GM21528 (cell line): ENCODE measurements at regions not wholly inside any gene's neighbourhood (a gene's known extent, or its start where the extent isn't known, plus 50 kb on each side); places are given as distances from the start of the nearest gene placed in this dataset.

Experiments
- ATAC-seq: cut with Tn5 transposase; IDR thresholded peaks from one replicate; pipeline ENCODE4 v1.9.1; 2021; ENCODE audit warnings: mild to moderate bottlenecking, moderate library complexity; ENCODE audit not compliant: unreplicated experiment, low FRiP score

DNA sequence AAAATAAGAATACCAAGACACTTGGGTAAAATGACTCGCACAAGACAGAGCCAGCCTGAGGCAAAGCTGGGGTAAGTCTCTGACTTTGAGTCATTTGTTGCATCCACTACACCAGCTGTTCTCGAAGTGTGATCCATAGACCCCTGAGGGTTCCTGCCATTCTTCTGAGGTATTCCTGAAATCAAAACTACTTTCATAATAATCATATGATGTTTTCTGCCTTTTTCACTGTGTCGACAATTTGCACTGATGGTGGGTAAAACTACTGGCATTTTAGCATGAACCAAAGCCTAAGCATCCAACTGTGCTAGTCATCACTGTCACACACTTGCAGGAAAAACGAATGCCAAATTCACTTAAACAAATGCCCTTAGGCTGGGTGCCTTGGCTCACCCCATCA lies 135.5 kb upstream of the FUT8 start:
- no peak for ATAC-seq

DNA sequence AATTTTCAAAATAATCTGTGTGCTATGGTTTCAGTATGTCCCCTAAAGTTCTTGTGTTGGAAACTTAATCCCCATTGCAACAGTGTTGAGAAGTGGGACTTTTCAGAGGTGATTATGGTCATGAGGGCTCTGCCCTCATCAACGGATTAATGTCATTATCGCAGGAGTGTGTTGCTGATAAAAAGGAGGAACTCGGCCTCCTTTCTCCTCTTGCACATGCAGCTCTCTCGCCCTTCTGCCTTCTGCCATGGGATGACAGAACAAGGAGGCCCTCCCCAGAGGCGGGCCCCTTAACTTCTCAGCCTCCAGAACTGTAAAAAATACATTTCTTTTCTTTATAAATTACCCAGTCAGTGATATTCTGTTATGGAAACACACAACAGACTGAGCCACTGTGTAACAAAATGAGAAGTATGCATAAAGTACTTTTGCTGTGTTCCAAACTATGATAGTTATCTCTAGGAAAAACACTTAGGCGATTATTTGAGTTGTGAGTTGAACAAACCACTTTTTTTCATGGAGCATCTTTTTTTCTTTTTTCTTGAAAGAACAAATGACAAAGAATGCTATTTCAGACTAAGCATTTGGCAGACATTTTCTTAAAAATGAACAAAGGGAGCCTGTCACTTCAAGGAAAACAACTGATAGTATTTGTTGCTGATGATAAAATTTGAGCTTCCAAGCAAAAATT lies 134.8 kb upstream of the FUT8 start:
- no peak for ATAC-seq

DNA sequence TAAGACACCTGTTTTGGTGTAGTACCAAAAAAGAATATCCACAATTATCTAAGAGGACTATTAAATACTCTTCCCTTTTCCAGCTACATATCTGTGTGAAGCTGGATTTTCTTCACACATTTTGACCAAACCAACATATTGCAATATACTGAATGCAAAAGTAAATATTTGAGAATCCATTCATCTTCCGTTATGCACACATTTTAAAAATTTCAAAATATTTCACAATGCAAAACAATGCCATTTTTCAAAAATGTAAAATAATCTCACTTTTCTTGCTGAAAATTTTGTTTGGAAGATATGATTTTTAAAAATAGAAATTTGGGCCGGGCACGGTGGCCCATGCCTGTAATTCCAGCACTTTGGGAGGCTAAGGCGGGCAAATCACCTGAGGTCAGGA lies 133.9 kb upstream of the FUT8 start:
- ATAC-seq = no peak

DNA sequence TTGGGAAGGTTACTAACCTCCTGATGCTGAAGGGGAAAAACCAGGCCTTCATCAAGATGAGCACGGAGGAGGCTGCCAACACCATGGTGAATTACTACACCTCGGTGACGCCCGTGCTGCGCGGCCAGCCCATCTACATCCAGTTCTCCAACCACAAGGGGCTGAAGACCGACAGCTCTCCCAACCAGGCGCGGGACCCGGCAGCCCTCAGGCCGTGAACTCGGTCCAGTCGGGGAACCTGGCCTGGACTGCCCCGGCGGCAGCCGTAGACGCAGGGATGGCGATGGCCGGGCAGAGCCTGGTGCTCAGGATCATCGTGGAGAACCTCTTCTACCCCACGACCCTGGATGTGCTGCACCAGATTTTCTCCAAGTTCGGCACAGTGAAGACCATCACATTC lies 133.0 kb upstream of the FUT8 start:
- no peak for ATAC-seq

DNA sequence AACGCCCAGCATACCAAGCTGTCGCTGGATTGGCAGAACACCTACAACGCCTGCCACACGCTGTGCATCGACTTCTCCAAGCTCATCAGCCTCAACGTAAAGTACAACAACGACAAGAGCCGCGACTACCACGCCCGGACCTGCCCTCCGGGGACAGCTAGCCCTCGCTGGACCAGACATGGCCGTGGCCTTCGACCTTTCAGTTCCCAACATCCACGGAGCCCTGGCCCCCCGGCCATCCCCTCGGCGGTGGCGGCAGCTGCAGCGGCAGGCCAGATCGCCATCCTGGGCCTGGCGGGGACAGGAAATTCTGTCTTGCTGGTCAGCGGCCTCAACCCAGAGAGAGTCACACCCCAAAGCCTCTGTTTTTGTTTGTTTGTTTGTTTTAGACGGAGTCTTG lies 132.6 kb upstream of the FUT8 start:
- no peak for ATAC-seq

DNA sequence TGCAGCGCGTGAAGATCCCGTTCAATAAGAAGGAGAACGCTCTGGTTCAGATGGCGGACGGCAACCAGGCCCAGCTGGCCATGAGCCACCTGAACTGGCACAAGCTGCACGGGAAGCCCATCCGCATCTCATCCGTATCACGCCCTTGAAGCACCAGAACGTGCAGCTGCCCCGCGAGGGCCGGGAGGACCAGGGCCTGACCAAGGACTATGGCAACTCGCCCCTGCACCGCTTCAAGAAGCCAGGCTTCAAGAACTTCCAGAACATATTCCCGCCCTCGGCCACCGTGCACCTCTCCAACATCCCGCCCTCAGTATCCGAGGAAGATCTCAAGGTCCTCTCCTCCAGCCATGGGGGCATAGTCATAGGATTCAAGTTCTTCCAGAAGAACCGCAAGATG lies 131.9 kb upstream of the FUT8 start:
- ATAC-seq = no peak

DNA sequence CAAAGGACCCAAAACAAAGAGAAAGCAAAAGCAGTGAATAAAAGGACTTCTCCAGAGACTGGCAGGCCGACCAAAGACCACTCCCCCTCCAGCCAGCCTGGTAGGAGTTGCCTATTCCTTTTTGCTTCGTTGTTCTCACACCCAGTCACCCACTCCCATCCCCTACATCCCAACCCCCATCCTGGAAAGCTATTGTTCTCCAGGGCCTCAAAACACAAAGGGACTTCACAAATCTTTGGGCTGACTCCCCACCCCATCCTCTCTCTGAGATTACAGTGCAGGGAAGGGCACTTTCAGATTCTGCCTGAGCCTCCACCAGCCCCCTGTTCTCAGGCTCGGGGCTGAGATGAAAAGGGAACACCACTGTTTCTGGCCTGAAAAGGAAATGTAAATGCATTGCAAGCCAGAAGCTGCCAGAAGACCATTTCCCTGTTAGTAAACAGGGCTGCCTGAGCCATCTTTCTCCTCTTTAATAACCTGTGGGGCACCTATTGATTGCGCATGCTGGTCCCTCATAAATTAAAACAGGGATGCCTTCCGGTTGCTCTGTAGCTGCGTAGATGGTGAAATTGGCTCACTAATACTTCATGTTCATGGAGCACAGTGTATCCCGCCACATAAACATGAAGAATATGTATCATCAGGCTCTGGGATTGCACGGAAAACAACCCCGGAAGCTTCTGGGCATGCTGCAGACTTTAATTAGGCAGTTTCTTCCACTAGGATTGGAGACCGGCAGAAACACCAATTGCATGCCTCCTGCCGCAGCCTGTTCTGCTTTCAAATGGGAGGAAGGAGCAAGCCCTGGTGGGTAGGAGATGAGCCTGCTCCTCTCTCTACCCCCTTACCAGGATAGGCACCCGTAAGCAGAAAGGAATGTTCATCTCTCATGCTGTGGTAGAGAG lies 130.3 kb upstream of the FUT8 start:
- no peak for ATAC-seq

DNA sequence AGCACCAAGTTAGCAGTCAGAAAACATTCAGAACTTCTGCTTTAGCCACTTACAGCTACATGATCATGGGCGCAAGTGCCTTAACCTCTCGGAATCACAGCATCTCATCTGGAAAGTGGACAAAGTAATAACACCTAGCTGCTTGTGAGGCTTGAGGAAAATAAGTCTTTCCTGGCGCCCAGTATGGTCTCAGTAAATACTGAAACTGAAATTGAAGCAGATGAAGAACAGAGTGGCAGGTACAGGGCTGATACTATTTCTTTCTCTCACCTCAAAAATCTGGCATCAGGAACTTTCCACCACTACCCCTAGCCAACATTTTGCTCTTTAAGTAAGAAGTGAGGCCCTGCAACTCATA lies 129.7 kb upstream of the FUT8 start:
- ATAC-seq = no peak

DNA sequence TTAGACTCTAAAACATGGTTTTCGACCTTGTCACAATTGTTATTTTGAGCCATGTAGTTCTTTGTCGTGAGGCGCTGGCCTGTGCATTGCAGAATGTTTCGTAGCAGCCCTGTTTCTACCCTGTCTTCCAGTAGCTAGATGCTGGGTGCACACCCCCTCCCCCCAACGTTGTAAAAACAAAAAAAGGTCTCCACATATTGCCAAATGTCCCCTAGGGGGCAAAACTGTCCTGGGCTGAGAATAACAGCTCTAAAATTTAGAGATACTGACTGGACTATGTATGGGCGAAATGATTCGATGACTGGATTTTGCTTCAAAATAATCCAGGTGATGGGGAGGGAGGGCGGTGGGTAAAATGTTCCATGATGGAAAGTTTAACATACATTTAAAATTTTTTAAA lies 126.1 kb upstream of the FUT8 start:
- ATAC-seq = no peak

DNA sequence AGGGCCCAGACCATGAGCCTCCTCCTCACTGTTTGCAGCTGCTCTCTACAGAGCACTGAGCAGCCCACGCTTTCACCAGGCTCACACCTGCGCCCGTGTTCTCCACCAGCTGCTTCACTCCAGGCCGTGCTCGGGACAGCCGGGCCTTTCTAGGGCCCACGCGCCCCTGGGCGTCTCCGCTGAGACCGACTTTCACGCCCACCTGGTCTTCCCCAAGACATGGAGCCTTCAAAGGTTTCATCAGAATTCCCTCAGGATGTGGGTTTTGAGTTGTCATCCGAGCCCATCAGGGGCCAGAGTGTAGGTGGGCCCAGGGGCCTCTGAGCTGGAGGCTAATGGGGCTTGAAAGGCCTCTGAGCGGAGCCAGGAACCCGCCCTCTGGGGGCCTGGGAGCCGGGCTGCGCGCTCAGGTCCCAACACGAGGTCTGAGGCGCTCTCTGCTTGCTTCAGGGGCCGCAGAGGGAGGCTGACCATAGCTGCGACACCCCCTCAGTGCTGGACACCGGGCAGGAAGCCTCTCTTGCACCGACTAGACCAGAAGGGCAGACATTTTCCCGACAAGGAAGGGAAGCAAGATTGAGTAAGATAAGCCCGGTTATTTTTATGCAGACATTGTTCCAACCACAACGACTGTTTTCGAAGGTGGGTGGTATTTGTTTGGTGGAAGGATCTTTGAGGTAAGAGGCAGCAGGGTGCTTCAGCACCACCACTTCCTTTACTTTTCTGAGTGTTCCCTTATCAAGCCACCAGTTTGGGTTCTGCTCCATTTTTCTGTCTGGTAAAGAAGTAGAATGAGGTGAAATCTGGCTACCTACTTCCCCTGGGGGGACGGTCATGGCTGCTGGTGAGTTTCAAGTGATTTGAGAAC lies 125.0 kb upstream of the FUT8 start:
- ATAC-seq = peak; percentile 66

DNA sequence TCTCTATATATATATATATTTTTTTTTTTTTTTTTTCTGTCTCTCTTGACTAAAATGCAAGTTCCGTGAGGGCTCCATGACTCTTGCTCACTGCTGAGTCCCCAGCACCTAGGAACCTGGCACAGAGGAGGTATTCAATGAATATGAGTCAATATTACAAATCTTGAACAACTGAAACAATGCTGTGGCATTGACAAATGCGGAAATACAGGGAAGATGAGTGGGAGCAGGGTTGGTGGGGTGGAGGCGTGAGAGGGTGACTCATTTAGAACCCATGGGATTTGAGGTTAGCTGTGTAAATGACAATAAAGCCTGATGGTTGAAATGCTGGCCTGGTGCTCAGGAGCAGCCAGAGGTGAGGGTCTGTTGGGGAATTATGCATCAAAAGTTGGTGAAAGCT lies 121.7 kb upstream of the FUT8 start:
- ATAC-seq = no peak

DNA sequence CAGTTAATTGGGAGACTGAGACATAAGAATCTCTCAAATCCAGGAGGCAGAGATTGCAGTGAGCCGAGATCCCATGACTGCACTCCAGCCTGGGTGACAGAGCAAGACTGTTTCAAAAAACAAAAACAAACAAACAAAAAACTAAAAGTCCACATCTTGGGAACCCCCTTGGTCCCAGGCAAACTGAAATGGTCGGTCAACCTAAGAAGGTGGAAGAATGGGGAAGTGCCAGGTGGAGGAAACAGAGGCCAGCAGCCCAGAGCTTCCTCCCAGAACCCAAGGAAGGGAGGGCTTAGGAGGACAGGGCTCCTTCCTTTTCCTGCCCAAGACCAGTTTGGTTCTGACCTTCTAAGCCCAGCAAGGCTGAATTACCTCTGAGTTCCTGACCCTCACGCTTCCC lies 121.0 kb upstream of the FUT8 start:
- no peak for ATAC-seq

DNA sequence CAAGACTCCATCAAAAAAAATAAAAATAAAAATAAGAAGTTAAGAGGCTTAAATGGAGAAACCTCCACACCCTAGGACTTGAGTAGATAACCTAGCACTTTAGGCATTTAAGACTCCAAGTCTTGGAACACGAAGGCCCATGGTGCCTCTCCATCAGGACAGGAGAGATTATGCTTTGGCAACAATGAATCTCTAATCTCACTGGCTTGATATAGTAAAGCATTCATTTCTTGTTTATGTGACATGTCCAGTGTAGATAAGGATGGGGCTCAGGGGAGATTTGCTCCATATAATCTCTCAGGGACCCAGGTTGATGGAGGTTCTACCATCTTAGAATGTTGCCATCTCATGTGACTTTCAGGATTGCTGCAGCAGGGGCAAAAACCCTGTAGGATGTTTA lies 117.7 kb upstream of the FUT8 start:
- no peak for ATAC-seq

DNA sequence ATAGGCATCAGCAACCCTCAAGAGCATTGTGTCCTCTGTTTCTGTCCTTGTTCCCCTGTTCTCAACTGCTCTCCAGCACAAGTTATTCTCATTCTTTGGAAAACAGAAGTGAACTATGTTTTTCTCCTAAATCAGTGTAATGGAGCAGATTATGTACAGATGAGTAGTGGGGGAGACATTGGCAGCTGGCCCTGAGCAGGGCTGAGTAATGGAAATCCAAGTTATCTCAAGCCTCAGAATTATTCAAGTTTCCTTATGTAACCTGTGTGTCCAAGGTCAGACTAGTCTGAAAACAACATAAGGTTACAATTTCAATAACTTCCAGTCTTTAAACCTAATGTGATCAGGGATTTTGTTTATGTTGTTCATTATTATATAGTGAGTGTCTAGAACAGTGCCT lies 116.1 kb upstream of the FUT8 start:
- ATAC-seq = no peak

DNA sequence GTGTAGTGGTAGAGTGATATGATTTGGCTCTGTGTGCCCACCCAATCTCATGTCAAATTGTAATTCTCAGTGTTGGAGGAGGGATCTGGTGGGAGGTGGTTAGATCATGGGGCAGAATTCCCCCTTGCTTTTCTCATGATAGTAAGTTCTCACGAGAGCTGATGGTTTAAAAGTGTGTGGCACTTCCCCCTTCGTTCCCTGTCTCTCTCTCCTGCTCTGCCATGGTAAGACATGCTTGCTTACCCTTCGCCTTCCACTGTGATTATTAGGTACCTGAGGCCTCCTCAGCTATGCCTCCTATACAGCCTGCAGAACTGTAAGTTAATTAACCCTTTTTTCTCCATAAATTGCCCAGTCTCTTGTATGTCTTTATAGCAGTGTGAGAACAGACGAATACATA lies 115.7 kb upstream of the FUT8 start:
- no peak for ATAC-seq

DNA sequence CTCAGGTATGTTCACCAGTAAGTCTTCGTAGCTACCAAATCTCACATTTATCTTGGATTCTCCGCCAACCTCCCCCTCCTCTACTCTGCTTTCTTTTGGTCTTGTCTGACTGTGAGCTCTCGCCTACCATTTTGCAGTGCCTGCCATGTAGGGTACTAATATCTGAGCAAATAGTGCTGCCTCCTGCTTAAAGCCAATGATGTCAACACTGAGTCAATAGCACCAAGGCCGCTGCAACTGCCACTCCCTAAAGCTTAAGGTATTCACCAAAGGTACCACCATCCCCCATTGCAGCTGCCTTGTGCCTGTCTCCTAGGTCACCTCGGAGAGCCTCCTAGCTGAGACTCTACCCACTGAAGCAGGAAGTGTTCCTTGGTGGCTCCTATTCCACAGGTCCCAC lies 114.8 kb upstream of the FUT8 start:
- no peak for ATAC-seq

DNA sequence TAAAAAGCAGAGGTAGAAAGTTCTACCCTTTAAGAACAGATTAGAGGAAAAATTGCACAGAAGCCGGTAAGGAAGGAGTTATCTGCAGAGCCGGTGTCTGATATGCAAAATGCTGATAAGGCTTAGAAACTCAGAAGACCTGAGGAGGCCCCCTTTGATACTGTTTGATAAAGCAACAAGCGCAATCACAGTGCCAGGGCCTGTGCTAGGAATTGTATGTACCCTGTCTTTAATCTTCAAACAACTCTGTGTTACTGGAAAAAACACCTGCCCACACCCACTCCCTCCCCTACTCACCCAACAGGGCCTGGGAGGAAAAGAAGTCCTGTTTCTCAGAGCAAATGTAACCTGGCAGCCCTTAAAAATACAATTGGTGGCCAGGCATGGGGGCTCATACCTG lies 112.7 kb upstream of the FUT8 start:
- ATAC-seq = no peak

DNA sequence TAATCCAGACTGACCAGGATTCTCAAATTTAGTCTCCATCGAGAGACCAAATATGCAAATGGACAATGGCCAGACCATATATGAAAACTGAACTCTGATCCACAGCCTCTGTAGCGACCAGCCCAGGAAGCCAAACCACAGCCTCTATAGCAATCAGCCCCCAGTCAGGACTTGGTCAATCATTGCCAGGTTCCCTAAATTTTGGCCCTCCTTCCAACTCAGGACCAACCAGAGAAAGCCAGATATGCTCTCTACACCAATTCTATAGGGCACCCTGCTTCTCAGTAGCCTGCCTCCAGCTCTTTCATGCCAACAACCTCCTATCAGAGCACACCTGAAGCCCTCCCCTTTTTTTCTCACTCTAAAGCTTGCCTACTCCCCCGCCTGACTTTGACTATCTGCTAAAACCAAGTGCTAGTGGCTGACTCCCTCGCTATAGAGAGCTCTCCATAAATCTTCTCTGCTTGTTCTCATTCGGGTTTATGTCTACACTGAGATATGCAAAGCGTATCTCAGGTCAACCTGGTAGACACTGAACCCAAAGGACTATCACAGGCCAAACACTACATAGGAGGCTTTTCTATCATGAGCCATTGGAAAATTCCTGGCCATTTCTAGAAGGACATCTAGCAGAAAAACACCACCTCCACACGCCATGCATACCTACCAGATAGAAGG lies 110.5 kb upstream of the FUT8 start:
- ATAC-seq = peak; percentile 49

DNA sequence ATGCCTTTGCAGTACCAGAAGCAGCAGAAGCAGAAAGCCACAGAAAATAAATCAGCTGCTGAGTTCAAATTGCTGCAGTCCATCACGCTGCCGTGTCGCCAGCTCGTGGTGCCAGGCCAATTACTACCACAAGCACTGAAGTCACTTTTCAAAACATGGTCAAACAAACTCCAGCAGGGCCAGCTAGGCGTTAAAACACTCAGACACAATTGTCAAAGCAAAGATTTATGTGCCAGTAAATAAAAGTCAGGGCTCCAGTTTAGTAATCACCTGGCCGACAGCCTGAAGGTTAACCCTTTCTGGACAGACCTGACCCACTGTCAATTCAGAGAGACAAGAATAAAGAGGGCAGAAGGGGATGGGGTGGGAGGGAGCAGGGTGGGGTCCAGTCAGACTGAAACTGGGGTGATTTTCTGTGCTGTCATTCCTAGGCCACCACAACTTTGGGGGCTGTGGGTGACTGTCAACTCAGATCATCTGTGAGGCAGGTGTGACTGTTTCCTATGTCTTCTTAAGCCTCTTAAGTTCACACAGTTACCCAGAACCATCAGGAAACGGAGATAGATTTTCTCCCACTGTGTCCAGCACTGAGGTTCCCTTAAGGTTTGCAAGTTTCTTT lies 109.8 kb upstream of the FUT8 start:
- ATAC-seq = peak; percentile 49

DNA sequence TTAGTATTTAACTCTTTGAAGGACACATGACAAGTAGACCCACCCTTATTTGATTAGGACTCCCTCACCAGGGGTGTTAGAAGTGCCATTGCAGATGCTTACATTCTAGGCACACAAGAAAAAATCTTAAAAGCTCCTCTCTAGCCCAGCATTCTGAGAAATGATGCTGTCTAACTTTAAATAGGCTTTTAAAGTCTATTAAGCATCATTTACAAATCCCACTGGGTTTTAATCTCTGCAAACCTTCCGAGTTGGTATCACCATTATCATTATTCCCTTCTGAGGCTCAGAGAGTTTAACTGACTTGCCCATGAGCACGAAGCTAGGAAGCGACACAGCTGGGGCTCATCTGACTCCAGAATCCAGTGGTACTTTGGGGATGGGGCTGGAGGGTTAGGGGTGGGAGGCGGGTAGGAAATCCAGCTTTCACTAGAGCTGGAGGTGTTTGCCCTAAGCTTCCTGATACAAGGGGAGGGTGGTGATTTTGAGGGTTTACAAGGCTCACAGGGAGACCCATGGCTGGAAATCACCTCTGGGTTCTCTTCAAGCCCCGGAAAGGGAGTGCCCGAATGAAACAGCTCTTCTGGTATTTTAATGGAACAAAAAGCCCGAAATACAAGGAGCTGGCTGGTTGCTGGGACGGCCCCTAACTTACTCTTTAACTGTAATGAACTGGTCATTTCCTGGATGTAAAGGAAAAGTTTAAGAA lies 109.2 kb upstream of the FUT8 start:
- no peak for ATAC-seq
